Right cardiac atrium (tissue), 5 donors: ENCODE measurements at regions not wholly inside any gene's neighbourhood (a gene's known extent, or its start where the extent isn't known, plus 50 kb on each side); places are given as distances from the start of the nearest gene placed in this dataset.

ENCODE experiments used
- ATAC-seq, 2 donors: fragments of 200-7000 bp; cut with Tn5 transposase; one replicate each; pipeline versions ENCODE4 v1.8.0 to v1.9.1; 2020; ENCODE audit warnings: moderate library complexity in 2 of 2, mild to moderate bottlenecking in 1 of 2
- DNase-seq, 3 donors: peaks; one replicate each; pipeline ENCODE4 v3.0.0-alpha.2; 2020
- H3K27ac ChIP-seq: one replicate; pipeline ENCODE4 v1.5.1; 2013; ENCODE audit warnings: mild to moderate bottlenecking, low read length, control low read depth, moderate library complexity
- H3K27me3 ChIP-seq: one replicate; pipeline ENCODE4 v1.6.1; 2013; ENCODE audit not compliant: control insufficient read depth, insufficient read depth
- H3K4me1 ChIP-seq: one replicate; pipeline ENCODE4 v1.6.1; 2013; ENCODE audit warnings: low read length; ENCODE audit not compliant: control insufficient read depth, insufficient read depth
- H3K4me3 ChIP-seq: one replicate; pipeline ENCODE4 v1.5.1; 2013; ENCODE audit warnings: low read length, control low read depth
- H3K9me3 ChIP-seq: one replicate; pipeline ENCODE4 v1.6.1; 2013; ENCODE audit warnings: low read length; ENCODE audit not compliant: control insufficient read depth
- WGBS: extraction: QIAGEN DNeasy Blood & Tissue Kit; methylation state at CpG from one replicate; pipeline ENCODE4 v1.1.7; 2013; 5-methylcytosine and 5-hydroxymethylcytosine counted together
- intact Hi-C, 4 donors: fragments of 100-400 bp; cut with DNase I; formaldehyde crosslinking; loops; one replicate each; pipeline versions ENCODE4 v1.11.0 to v1.14.0; 2022 to 2023
- donor health status: healthy with polysubstance abuse.
- donor health status: DM: no; HTN: yes; CAD: no.
- donor health status: DM: no; HTN: no; CAD: no.
- donor health status: DM: no; HTN: yes; CAD: no; lungs with severe emphysema.
- donor health status: DM: yes; HTN: yes; CAD: no.

- ATAC-seq (no peak), DNase-seq (no peak)
- H3K27me3 ChIP-seq, result no peaks in the 10 kb centered on the region
- H3K4me1 ChIP-seq, result no peaks in the 10 kb centered on the region
- H3K27ac ChIP-seq, result no peak overlapping the region
- intact Hi-C loops, result no loop called here
- H3K4me3 ChIP-seq, result no peak overlapping the region
- peaks cover 4% of the 10 kb centered on the region for H3K9me3 ChIP-seq
- 73% methylated on average over 2 of the region's 2 CpGs for WGBS
Measured at GRCh38 chr15:97144377-97144711, 813.8 kb downstream of the NR2F2 start.

DNA sequence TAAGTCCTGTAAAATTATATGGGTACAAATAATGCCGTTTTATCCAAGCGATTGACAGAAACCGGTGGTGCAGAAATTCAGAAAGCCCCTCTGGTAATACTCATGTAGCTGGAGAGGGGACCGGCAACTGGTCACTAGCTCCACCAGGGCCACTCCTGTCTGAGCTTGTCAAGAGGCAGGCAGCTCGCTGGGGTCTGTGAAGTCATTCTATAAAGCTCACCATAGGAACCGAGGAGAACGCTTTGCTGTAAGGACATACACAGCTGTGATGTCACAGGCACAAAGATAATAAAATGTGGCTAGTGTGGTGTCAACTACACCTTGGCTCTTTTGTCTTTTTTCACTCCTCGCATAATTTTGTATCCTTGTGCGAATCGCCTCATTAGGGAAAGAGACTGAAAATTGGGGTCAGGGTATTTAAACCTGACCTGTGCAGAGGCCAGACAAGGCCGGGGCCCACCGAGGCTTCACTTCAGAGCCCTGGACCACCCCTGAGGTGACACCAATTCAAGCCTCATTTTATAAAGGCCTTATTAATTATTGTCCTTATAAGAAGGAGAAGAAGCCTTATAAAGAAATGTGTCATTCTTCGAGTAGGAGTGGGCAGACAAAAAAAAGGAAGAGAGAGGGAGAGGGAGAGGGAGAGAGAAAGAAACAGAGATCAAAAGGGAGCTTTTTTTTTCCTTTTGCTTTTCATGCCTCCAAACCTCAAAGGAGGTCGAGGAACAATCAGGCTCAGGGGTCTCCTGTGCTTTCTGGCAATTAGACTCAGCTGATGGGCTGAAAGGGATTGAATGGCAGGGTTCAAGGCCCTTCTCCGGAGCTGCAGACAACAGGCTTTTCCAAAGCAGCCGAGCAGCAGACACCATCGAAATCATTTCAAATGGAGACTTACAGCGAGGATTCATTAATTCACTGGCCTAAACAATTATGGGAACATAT is 813.3 kb upstream of the ARRDC4 start:
- no peak overlapping the region for H3K27ac ChIP-seq
- no peak for DNase-seq
- 77% methylated on average over 18 of the region's 18 CpGs for WGBS
- H3K9me3 ChIP-seq, result peaks cover 4% of the 10 kb centered on the region
- no peaks in the 10 kb centered on the region for H3K27me3 ChIP-seq
- no peak overlapping the region for H3K4me3 ChIP-seq
- ATAC-seq, result no peak
- H3K4me1 ChIP-seq, result no peaks in the 10 kb centered on the region
- intact Hi-C loops, result no loop called here

DNA sequence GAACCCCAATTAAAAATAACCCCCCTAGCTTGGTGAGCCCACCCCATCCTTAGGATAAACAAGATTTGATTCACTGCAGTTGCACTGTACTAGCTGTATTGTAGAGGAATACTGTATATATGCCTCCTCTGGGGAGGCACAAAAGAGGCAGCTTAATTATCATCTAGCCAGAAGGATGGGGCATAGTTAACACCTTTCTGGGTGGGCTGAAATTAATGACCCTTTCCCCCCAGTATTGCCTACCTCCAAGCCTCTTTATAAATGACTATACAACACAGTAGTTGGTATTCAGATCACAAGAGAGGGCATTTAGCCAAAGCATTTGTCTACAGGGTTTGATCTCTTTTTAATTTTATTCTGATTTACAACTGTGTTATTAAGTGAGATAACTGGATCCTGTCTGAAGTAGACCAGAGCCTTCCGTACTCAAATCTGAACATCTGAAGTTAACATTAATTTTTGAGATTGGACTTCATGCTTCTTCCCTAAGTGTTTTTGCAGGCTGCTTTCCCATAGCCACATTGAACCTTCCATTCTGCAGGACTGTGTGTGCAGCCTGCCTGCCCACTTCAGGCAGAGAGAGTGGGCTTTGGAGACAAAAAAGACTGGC is 807.0 kb upstream of the ARRDC4 start:
- intact Hi-C loops, result no loop called here
- Histone ChIP-seq H3K4me1 (no peaks in the 10 kb centered on the region), H3K27me3 (no peaks in the 10 kb centered on the region), H3K27ac (no peak overlapping the region), H3K9me3 (no peaks in the 10 kb centered on the region), H3K4me3 (no peak overlapping the region)
- no peak for DNase-seq
- 68% methylated on average over 1 of the region's 1 CpG for WGBS
- no peak for ATAC-seq

DNA sequence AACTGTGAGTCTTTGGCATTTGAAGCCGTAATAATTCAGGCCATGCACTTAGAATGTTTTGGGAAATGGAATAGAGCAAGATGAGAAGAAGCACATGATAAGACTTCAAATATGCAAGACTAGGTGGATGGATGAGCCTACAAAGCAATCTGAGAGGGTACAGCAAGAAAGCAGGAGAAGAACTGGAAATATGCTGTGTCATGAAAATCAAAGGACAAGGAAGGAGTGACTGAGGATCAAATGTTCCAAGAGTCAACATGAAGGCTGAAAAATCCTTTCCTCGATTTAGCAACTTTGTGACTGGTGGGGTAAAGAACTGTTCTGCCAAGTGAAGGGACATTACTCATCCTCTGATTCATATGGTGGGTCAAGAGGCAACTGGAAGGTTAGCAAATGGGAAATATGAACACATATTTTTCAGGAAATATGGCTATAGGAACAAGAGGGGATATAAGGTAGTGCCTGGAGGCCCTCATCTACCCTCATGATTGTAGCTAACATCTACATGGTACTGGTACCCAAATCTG is 803.7 kb upstream of the ARRDC4 start:
- 88% methylated on average over 2 of the region's 2 CpGs for WGBS
- Histone ChIP-seq H3K4me3 (no peak overlapping the region), H3K4me1 (no peaks in the 10 kb centered on the region), H3K9me3 (no peaks in the 10 kb centered on the region), H3K27me3 (no peaks in the 10 kb centered on the region), H3K27ac (no peak overlapping the region)
- no peak for ATAC-seq
- DNase-seq, result no peak
- intact Hi-C loops, result no loop called here

DNA sequence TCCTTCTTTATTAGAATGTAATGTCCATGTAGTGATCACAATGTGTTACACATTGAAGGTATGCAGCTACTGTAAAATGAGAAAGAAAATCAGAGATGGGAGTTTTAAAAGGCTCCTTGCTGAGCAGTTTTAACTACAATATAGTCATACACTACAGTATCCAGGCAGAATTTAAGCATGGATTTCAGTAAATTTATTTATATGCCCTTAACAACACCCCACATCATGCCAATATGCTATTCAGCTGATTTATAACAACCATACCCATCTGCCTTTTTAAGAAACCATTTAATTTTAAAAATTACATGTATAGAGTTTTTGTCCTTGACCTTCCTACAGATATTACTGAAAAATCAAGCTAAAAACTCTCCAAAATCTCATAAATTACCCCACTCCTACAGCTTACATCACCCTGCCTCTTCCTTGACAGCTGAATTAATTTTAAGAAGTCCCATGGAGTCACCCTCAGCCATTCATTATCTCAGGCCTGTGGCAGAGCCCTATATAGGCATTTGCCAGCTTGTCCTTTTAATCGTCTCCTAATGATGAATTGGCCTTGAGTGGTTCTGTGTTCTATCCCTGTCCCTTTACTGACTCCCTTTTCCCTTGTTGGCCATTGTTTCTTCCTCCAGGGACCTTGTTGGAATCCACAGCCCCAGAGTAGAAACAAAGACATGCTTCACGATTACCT is 797.6 kb upstream of the ARRDC4 start:
- H3K9me3 ChIP-seq, result no peaks in the 10 kb centered on the region
- ATAC-seq, result no peak

DNA sequence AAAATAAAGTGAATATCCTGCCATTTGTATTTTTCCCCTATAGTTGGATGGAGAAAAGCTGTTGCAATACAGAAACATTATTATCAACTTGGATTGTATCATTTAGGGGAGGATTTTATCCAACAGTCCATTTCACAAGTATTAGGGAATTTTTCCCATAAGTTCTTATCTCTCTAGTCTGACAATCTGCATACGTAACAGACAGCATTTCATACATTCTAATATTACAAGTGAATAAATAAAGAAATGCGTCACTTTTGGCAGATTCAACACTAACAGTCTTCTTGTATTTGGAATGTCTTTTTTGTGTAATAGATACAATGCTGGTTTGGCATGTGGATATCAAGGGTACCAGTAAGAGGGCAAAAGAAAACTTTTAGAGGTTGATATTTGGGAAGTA is 795.3 kb upstream of the ARRDC4 start:
- DNase-seq (no peak), ATAC-seq (no peak)
- Histone ChIP-seq H3K4me3 (no peak overlapping the region), H3K9me3 (no peaks in the 10 kb centered on the region), H3K27me3 (no peaks in the 10 kb centered on the region), H3K27ac (no peak overlapping the region), H3K4me1 (no peaks in the 10 kb centered on the region)
- intact Hi-C loops, result no loop called here
- WGBS, result 62% methylated on average over 2 of the region's 2 CpGs

More for the DNA sequence above, 797.6 kb upstream of the ARRDC4 start:
- intact Hi-C loops, result no loop called here
- Histone ChIP-seq H3K4me3 (no peak overlapping the region), H3K27me3 (no peaks in the 10 kb centered on the region), H3K4me1 (no peaks in the 10 kb centered on the region), H3K27ac (no peak overlapping the region)
- WGBS, result 74% methylated on average over 2 of the region's 2 CpGs
- DNase-seq, result no peak

DNA sequence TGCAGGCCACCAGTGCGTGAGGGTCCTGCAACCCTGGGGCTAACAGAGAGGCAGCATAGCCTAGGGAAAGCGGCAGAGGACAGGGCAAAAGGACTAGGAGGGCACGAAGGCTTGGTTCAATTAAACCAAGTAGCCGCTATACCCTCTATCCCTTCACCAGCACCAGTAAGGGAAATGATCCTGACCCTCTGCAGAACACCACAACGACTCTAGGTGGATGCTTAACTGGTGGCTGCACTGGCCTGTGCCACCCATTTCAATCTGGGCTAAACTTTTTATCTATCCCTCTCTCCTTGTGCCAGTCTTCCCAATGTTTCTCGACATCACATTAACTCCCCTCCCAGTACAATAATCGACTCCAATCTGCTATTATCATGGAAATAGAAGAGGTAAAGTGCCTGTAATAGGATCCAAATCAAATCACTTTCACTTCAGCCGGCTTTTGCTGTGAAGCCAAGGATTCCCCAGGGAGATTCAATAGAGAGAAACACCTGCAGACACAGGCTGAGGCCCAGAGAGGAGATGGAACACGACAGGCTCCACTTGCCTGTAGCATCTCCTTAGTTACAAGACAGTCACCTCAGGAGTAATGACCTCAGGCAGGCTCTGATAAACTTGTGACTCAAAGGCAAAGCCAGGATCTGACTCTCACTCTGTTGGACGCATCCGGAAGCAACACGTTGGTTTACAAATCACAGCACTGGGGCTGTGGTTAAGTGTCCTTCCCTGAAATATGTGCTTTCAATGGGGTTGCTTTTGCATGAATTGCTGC is 791.6 kb upstream of the ARRDC4 start:
- ATAC-seq, result no peak
- Histone ChIP-seq H3K9me3 (peaks cover 2% of the 10 kb centered on the region), H3K27me3 (no peaks in the 10 kb centered on the region), H3K4me1 (no peaks in the 10 kb centered on the region), H3K27ac (no peak overlapping the region), H3K4me3 (no peak overlapping the region)
- intact Hi-C loops, result no loop called here
- no peak for DNase-seq
- 69% methylated on average over 12 of the region's 12 CpGs for WGBS

- intact Hi-C loops, result no loop called here
- no peaks in the 10 kb centered on the region for H3K4me1 ChIP-seq
- DNase-seq, result no peak
- H3K27me3 ChIP-seq, result no peaks in the 10 kb centered on the region
- H3K4me3 ChIP-seq, result no peak overlapping the region
- 96% methylated on average over 10 of the region's 10 CpGs for WGBS
- peaks cover 2% of the 10 kb centered on the region for H3K9me3 ChIP-seq
- no peak for ATAC-seq
- no peak overlapping the region for H3K27ac ChIP-seq
Measured at GRCh38 chr15:97171556-97171955, 788.9 kb upstream of the ARRDC4 start.

GRCh38 chr15:97174886-97175540 is 785.5 kb upstream of the ARRDC4 start:
- Histone ChIP-seq H3K27me3 (no peaks in the 10 kb centered on the region), H3K27ac (no peak overlapping the region), H3K4me1 (no peaks in the 10 kb centered on the region), H3K4me3 (no peak overlapping the region), H3K9me3 (peaks cover 2% of the 10 kb centered on the region)
- WGBS, result 82% methylated on average over 2 of the region's 2 CpGs
- ATAC-seq (no peak), DNase-seq (no peak)
- intact Hi-C loops, result no loop called here

DNA sequence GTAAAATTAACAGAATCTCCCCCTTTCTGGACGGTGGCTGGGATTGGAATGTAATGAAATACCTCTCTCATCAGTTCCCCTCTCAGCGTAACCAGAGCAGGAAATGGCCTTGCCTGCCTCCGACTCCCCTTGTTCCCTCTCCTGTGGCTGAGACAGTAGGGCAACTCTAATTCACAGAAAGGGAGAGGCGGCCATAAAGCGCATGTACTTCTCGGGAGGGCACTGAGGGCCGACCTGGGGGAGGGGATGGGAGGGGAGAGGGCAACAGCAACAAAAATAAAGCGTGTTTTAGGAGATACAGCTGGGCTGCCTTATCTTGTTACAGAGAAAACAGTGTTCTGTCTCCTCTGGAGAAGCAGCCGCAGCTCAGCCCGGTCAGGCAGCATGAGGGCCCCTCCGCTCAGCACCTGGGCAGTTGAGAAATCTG is 783.3 kb upstream of the ARRDC4 start:
- H3K4me1 ChIP-seq, result no peaks in the 10 kb centered on the region
- DNase-seq (no peak), ATAC-seq (no peak)
- WGBS, result 19% methylated on average over 11 of the region's 11 CpGs
- intact Hi-C loops, result no loop called here
- H3K9me3 ChIP-seq, result peaks cover 2% of the 10 kb centered on the region
- no peak overlapping the region for H3K4me3 ChIP-seq
- no peak overlapping the region for H3K27ac ChIP-seq
- no peaks in the 10 kb centered on the region for H3K27me3 ChIP-seq
